Uterus (tissue), 2 donors: ENCODE measurements at regions not wholly inside any gene's neighbourhood (a gene's known extent, or its start where the extent isn't known, plus 50 kb on each side); places are given as distances from the start of the nearest gene placed in this dataset.

Experiments used
- CTCF ChIP-seq, 4 experiments: fragments of 200-600 bp in 2 of 4; fragments of 450-650 bp in 2 of 4; sonication (generic) in 2 of 4; IDR thresholded peaks; one replicate each; pipeline ENCODE4 v1.5.1; 2016 to 2019; ENCODE audit warnings: antibody characterized with exemption in 4 of 4, mild to moderate bottlenecking in 2 of 4, moderate library complexity in 1 of 4
- POLR2A ChIP-seq, 2 donors: fragments of 450-650 bp; IDR thresholded peaks; one replicate each; pipeline ENCODE4 v1.6.1; 2016; ENCODE audit warnings: antibody characterized with exemption in 2 of 2, mild to moderate bottlenecking in 1 of 2, moderate library complexity in 1 of 2

- TF ChIP-seq CTCF (IDR thresholded peaks at IDR 0.05): no peak
- no peak for TF ChIP-seq POLR2A (IDR thresholded peaks at IDR 0.05)
These were observed 98.4 kb upstream of the SPACA1 start for GRCh38 chr6:87949194-87949593.
